GM23248 (cell line): ENCODE measurements at regions not wholly inside any gene's neighbourhood (a gene's known extent, or its start where the extent isn't known, plus 50 kb on each side); places are given as distances from the start of the nearest gene placed in this dataset.

ENCODE experiments used
- DNase-seq: peaks from one replicate; pipeline ENCODE4 v3.0.0-alpha.2; 2015
- H2AFZ ChIP-seq: fragments of 200-600 bp; sonication (generic); 2 replicates; pipeline ENCODE4 v1.6.1; 2016; ENCODE audit warnings: antibody characterized with exemption
- H3F3A ChIP-seq: fragments of 200-600 bp; sonication (generic); 2 replicates; pipeline ENCODE4 v1.6.1; 2016; ENCODE audit warnings: mild to moderate bottlenecking, antibody characterized with exemption, mixed run types; ENCODE audit not compliant: insufficient read depth
- H3K27ac ChIP-seq: fragments of 200-600 bp; sonication (generic); 2 replicates; pipeline ENCODE4 v1.5.1; 2016; ENCODE audit warnings: mild to moderate bottlenecking
- H3K27me3 ChIP-seq: fragments of 200-600 bp; sonication (generic); replicated peaks from 2 replicates; pipeline ENCODE4 v1.6.1; 2016; ENCODE audit warnings: mild to moderate bottlenecking; ENCODE audit not compliant: insufficient read depth
- H3K36me3 ChIP-seq: fragments of 200-600 bp; sonication (generic); 2 replicates; pipeline ENCODE4 v1.6.1; 2016; ENCODE audit warnings: low read depth, mild to moderate bottlenecking
- H3K4me1 ChIP-seq: fragments of 200-600 bp; sonication (generic); 2 replicates; pipeline ENCODE4 v1.6.1; 2016; ENCODE audit warnings: mild to moderate bottlenecking; ENCODE audit not compliant: insufficient read depth
- H3K4me2 ChIP-seq: fragments of 200-600 bp; sonication (generic); one replicate; pipeline ENCODE4 v1.6.1; 2016; ENCODE audit warnings: mild to moderate bottlenecking; ENCODE audit not compliant: unreplicated experiment
- H3K4me3 ChIP-seq: fragments of 200-600 bp; sonication (generic); 2 replicates; pipeline ENCODE4 v1.5.1; 2016; ENCODE audit warnings: mild to moderate bottlenecking
- H3K79me2 ChIP-seq: fragments of 200-600 bp; sonication (generic); 2 replicates; pipeline ENCODE4 v1.6.1; 2016; ENCODE audit warnings: mild to moderate bottlenecking; ENCODE audit not compliant: insufficient read depth
- H3K9ac ChIP-seq: fragments of 200-600 bp; sonication (generic); 2 replicates; pipeline ENCODE4 v1.6.1; 2016; ENCODE audit warnings: mild to moderate bottlenecking
- H3K9me2 ChIP-seq: fragments of 200-600 bp; sonication (generic); 2 replicates; pipeline ENCODE4 v1.6.1; 2016; ENCODE audit warnings: mixed run types, mild to moderate bottlenecking, moderate library complexity; ENCODE audit not compliant: insufficient read depth
- H3K9me3 ChIP-seq: fragments of 200-600 bp; sonication (generic); one replicate; pipeline ENCODE4 v1.6.1; 2017; ENCODE audit warnings: low read depth
- H4K20me1 ChIP-seq: fragments of 200-600 bp; sonication (generic); 2 replicates; pipeline ENCODE4 v1.6.0; 2016; ENCODE audit not compliant: insufficient read depth
- EZH2 ChIP-seq: fragments of 200-600 bp; sonication (generic); IDR thresholded peaks from 2 replicates; pipeline ENCODE4 v1.6.1; 2018; ENCODE audit warnings: antibody characterized with exemption, mild to moderate bottlenecking; ENCODE audit not compliant: insufficient read depth, poor library complexity, severe bottlenecking
- EZH2phosphoT487 ChIP-seq: fragments of 200-600 bp; sonication (generic); IDR thresholded peaks from 2 replicates; pipeline ENCODE4 v1.6.1; 2018; ENCODE audit warnings: antibody characterized with exemption, moderate library complexity, mild to moderate bottlenecking, low read depth; ENCODE audit not compliant: insufficient read depth
- WGBS, 2 experiments: methylation state at CpG; one replicate each; pipeline ENCODE4 v1.1.6; 2015 to 2017; ENCODE audit warnings: low lambda C conversion rate in 2 of 2, low coverage in 1 of 2; ENCODE audit errors: missing lambda C conversion rate in 2 of 2; 5-methylcytosine and 5-hydroxymethylcytosine counted together
- in situ Hi-C: fragments of 300-500 bp; cut with MboI; formaldehyde crosslinking; loops from 2 replicates; pipeline ENCODE4 v1.15.0; 2020

GRCh38 chr4:120443116-120443515, 376.5 kb upstream of the MAD2L1 start:
- Histone ChIP-seq H3K27ac (no peak overlapping the region), H4K20me1 (no peaks in the 10 kb centered on the region), H3K4me3 (no peak overlapping the region), H3K27me3 (no peaks in the 10 kb centered on the region), H3K36me3 (no peaks in the 10 kb centered on the region), H3F3A (peaks cover 5% of the 10 kb centered on the region; the same call in 1 of the 2 replicates), H3K9me2 (no peaks in the 10 kb centered on the region), H3K9me3 (no peaks in the 10 kb centered on the region), H3K79me2 (no peaks in the 10 kb centered on the region), H3K4me2 (peak overlapping the region; percentile 6), H2AFZ (no peak overlapping the region), H3K9ac (no peak overlapping the region), H3K4me1 (0 out of 2 replicates have a peak, but pooled peaks cover 5% of the 10 kb centered on the region)
- DNase-seq, result peak; percentile 57
- in situ Hi-C loops, result no loop called here
- WGBS, 2 experiments, result 28 to 37% methylated on average over 1 of the region's 1 CpG
- no peak for TF ChIP-seq EZH2phosphoT487
- TF ChIP-seq EZH2, result no peak

- H3K36me3 ChIP-seq, result no peaks in the 10 kb centered on the region
- H3K9me2 ChIP-seq, result no peaks in the 10 kb centered on the region
- no peak overlapping the region for H3K9ac ChIP-seq
- H2AFZ ChIP-seq, result no peak overlapping the region
- no peak overlapping the region for H3K27ac ChIP-seq
- H3K79me2 ChIP-seq, result no peaks in the 10 kb centered on the region
- no peaks in the 10 kb centered on the region for H3K9me3 ChIP-seq
- DNase-seq, result no peak
- H4K20me1 ChIP-seq, result no peaks in the 10 kb centered on the region
- in situ Hi-C loops, result no loop called here
- TF ChIP-seq EZH2 (no peak), EZH2phosphoT487 (no peak)
- 59 to 70% methylated on average over 3 of the region's 3 CpGs for WGBS, 2 experiments
- no peak overlapping the region for H3K4me2 ChIP-seq
- no peaks in the 10 kb centered on the region for H3K27me3 ChIP-seq
- H3K4me1 ChIP-seq, result 0 out of 2 replicates have a peak, but pooled peaks cover 5% of the 10 kb centered on the region
- no peak overlapping the region for H3K4me3 ChIP-seq
- peaks cover 5% of the 10 kb centered on the region; the same call in 1 of the 2 replicates for H3F3A ChIP-seq
These were observed 374.1 kb upstream of the MAD2L1 start for GRCh38 chr4:120440730-120441129.

GRCh38 chr4:120435179-120435578, 368.5 kb upstream of the MAD2L1 start:
- WGBS, 2 experiments, result 31 to 35% methylated on average over 5 of the region's 5 CpGs
- H3K9ac ChIP-seq, result no peak overlapping the region

GRCh38 chr4:120434756-120435155, 368.1 kb upstream of the MAD2L1 start:
- DNase-seq, result no peak
- H2AFZ ChIP-seq, result no peak overlapping the region
- 35 to 54% methylated on average over 2 of the region's 2 CpGs for WGBS, 2 experiments
- H3F3A ChIP-seq, result no peaks in the 10 kb centered on the region
- H4K20me1 ChIP-seq, result no peaks in the 10 kb centered on the region
- H3K27ac ChIP-seq, result no peak overlapping the region
- no peaks in the 10 kb centered on the region for H3K36me3 ChIP-seq
- H3K4me3 ChIP-seq, result no peak overlapping the region
- no peak overlapping the region for H3K9ac ChIP-seq
- no peaks in the 10 kb centered on the region for H3K4me1 ChIP-seq
- in situ Hi-C loops, result no loop called here
- peaks cover 4% of the 10 kb centered on the region; the same call in 1 of the 2 replicates for H3K9me2 ChIP-seq
- H3K4me2 ChIP-seq, result no peak overlapping the region
- no peaks in the 10 kb centered on the region for H3K27me3 ChIP-seq
- no peaks in the 10 kb centered on the region for H3K9me3 ChIP-seq
- TF ChIP-seq EZH2phosphoT487 (no peak), EZH2 (no peak)
- H3K79me2 ChIP-seq, result no peaks in the 10 kb centered on the region

More at GRCh38 chr4:120435179-120435578, 368.5 kb upstream of the MAD2L1 start:
- Histone ChIP-seq H4K20me1 (no peaks in the 10 kb centered on the region), H2AFZ (no peak overlapping the region), H3K27me3 (no peaks in the 10 kb centered on the region), H3K4me3 (no peak overlapping the region), H3K79me2 (no peaks in the 10 kb centered on the region), H3K4me1 (no peaks in the 10 kb centered on the region), H3K36me3 (no peaks in the 10 kb centered on the region), H3K9me2 (peaks cover 4% of the 10 kb centered on the region; the same call in 1 of the 2 replicates), H3F3A (no peaks in the 10 kb centered on the region), H3K9me3 (no peaks in the 10 kb centered on the region), H3K27ac (no peak overlapping the region), H3K4me2 (no peak overlapping the region)
- DNase-seq, result no peak
- TF ChIP-seq EZH2 (no peak), EZH2phosphoT487 (no peak)
- in situ Hi-C loops, result no loop called here
